AG10803 (cell line): ENCODE measurements at regions not wholly inside any gene's neighbourhood (a gene's known extent, or its start where the extent isn't known, plus 50 kb on each side); places are given as distances from the start of the nearest gene placed in this dataset.

Experiments
- DNase-seq: peaks from one replicate; pipeline ENCODE4 v3.0.0; 2010; ENCODE audit warnings: low read depth
- H3K4me3 ChIP-seq: 2 replicates; pipeline ENCODE4 v1.5.1; 2011; ENCODE audit warnings: mild to moderate bottlenecking, low read length, control low read depth
- TF ChIP-seq, protein P1 (sequence below): conservative IDR thresholded peaks from 2 replicates; pipeline ENCODE4 v1.5.1; 2011; ENCODE audit warnings: mild to moderate bottlenecking, low read length, control low read depth, inconsistent platforms

GRCh38 chr18:51857989-51858388 lies 482.0 kb upstream of the DCC start:
- no peak overlapping the region for H3K4me3 ChIP-seq
- TF ChIP-seq, protein P1, sequence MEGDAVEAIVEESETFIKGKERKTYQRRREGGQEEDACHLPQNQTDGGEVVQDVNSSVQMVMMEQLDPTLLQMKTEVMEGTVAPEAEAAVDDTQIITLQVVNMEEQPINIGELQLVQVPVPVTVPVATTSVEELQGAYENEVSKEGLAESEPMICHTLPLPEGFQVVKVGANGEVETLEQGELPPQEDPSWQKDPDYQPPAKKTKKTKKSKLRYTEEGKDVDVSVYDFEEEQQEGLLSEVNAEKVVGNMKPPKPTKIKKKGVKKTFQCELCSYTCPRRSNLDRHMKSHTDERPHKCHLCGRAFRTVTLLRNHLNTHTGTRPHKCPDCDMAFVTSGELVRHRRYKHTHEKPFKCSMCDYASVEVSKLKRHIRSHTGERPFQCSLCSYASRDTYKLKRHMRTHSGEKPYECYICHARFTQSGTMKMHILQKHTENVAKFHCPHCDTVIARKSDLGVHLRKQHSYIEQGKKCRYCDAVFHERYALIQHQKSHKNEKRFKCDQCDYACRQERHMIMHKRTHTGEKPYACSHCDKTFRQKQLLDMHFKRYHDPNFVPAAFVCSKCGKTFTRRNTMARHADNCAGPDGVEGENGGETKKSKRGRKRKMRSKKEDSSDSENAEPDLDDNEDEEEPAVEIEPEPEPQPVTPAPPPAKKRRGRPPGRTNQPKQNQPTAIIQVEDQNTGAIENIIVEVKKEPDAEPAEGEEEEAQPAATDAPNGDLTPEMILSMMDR: no peak
- no peak for DNase-seq

DNA sequence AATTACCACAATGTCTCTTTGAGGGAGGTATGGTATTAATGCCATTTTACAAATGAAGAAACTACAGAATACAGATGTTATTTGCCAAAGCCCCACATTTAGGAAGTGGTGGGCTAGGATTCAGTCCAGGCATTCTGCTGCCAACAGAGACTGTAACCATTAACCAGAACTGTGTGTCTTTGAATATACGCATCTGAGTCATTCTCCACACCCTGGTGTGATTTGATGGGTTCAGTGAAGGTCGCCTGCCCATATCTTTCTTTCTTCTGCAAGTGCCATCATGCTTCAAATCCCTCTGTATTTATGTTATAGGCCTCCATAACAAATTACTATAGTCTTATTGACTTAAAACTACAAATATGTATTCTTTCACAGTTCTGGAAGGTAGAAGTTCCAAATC lies 479.0 kb upstream of the DCC start:
- no peak overlapping the region for H3K4me3 ChIP-seq
- TF ChIP-seq, protein P1: no peak
- no peak for DNase-seq

DNA sequence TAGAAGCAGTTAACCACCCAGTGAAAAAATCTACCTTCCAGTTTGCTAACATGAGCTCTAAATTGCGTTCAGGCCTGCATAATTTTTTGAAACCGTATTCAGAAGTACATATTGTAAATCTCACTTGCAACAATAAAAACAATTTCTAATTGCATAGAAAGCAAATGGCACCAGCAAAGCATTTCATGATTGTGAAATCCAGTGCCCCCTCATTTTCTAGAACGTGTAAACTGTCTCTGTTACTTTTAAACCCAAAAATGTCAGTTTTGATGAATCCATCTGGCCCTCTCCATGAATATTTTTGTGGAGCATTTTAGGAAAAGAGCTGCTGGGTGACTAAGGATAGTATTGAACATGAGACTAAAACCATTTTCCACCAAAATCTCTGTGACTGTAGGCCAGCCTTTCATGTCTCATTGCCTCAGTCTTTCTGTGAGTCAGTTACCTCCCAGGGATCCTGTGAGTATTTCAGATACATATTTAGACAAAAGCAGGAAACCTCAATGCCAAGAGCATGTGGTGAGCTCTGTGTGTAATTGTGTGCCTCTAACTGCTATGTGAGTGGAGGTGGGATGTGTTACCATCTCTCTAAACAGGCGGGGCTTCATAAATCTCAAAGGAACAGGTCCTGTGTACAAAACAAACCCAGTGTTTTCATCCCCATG lies 477.8 kb upstream of the DCC start:
- TF ChIP-seq, protein P1: no peak
- DNase-seq: no peak

GRCh38 chr18:51864219-51864965 lies 475.6 kb upstream of the DCC start:
- TF ChIP-seq, protein P1: no peak
- no peak for DNase-seq
- no peak overlapping the region for H3K4me3 ChIP-seq

More for the DNA sequence above, 477.8 kb upstream of the DCC start:
- no peak overlapping the region for H3K4me3 ChIP-seq

DNA sequence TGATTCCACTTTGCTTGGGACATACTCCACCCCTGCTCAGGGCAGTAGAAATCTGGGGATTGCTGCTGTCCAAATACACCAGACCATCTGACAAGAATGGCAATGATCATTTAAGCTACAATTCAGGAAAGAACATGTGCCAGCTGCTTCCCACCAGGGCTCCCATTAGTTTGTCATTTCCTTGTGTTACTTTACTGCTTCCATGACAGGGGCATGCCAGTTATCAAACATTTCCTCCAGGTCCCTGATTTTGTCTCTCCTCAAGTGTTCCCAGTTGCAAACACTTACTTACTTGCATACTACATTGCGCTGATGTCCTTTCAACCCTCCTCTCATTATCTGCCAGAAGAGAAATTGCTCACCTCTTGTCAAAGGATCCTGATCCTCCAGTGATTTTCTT lies 474.5 kb upstream of the DCC start:
- TF ChIP-seq, protein P1: no peak
- no peak overlapping the region for H3K4me3 ChIP-seq
- DNase-seq: no peak

DNA sequence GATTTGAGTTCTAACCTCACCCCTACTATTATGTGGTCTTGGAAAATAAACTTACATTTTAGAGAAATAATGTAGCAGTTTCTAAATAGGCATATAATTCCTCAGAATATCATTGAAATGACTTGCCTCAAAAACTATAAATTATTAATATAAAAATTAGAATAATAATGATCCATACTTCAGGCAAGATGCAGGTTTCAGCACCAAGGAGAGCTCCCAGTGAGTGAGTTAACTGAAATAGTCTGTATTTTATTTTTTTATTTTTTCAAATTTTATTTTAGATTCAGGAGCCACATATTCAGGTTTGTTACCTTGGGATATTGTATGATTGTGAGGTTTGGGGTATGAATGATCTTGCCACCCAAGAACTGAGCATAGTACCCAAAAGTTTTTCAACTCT lies 472.2 kb upstream of the DCC start:
- H3K4me3 ChIP-seq: no peak overlapping the region
- TF ChIP-seq, protein P1: no peak
- peak; percentile 1 for DNase-seq

- DNase-seq: no peak
- no peak overlapping the region for H3K4me3 ChIP-seq
- TF ChIP-seq, protein P1: no peak
Observed at GRCh38 chr18:51878724-51879123, 461.3 kb upstream of the DCC start.
